ENCODE measurements at regions not wholly inside any gene's neighbourhood (a gene's known extent, or its start where the extent isn't known, plus 50 kb on each side); places are given as distances from the start of the nearest gene placed in this dataset.

DNA sequence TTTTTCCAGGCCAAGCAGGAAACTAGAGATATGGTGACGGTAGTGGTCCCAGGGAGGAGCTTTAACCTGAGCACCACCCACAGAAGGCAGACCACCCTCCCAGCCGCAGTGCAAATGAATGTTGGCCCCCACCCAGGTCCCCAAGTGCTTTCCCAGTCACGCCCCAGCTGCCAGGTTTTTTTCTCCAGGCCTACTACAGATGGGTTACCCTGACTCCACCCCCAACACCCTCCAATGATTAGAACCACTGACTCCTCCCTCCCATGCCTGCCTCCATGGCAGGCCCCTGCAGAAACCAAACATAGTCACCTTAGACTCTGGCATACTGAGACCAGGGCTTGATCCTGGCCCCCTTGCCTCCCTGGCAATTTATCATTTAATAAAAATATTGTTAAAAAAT lies 58.7 kb upstream of the CHST1 start:
- DNase-seq (ENCODE audit: low spot score) = no peak

DNA sequence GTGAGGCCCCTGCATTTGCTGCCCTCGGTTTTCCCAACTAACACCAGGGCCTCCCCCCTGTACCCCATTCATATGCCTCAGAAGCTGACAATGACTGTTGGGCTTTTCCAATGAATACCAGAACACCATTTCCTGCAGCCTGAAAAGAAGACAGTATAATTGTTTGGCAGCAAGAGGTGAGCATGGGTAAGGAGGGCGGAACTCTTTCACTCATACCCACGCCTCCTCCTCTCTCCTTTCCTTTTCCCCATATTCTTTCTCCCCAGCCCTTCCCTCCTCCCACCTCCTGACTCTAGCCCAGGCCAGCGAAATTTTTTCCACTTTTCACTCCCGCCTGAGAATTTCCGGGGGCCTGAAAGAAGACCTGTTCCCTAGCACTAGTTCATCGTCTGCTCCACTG lies 58.0 kb upstream of the CHST1 start:
- no peak for DNase-seq (ENCODE audit: low spot score)

DNA sequence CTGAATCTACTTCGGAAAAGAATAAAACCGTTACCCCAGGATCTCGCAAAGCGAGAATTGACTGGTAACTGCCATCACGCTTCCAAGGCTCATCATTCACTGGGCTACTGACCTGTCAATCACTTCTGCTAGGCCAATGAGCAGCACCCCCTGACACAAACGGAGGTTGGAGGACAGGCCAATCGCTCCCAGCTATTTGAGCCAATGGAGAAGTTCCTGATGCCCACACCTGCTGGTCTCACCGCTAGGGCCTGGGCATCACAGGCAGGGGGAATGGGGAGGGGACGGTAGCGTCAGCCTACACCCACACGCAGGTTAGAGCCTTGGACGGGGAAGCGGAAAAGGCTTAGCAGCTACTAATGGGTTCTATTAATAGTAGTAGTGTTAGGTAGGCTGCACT lies 56.7 kb upstream of the CHST1 start:
- no peak for DNase-seq (ENCODE audit: low spot score)

DNA sequence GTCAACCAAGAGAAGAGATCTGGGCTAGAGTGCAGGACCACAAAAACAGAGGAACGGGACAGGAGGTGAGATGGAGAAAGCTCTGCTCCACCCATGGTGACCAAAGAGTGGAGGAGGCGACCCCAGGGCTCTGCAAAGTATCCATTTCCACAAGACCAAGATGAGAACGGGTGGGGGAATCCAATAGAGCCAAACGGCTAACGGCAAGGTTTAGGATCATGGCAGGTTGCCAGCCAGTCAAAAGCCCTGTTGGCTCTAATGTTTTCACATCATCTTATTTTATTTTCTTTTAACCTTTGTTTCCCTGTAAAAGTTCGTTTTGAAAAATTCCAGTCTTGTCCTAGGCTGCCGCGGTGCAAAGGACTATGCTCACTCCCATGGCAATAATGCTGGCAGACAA lies 52.1 kb upstream of the CHST1 start:
- DNase-seq (ENCODE audit: low spot score) = no peak

DNA sequence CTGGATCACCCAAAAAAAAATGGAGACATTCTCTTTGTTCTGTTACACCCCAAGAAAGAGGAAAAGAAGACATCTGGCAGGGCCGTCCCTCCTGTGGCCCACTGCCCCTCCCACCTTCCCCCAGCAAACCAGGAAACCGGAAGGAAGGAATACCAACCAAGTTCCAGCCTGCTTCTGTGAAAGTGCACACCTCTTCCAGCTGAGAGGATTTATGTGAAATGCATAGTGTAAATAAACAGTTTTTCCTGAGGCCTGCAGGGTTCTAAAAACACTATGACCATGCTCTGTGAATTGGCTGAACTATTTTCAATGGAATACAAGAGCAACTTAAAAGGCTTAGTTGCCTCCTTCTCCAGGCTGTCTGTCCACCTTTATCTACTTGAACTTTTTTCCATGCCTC lies 50.0 kb upstream of the CHST1 start:
- DNase-seq (ENCODE audit: low spot score) = no peak

Measured in RKO (cell line).